NB4 (cell line): ENCODE measurements at regions not wholly inside any gene's neighbourhood (a gene's known extent, or its start where the extent isn't known, plus 50 kb on each side); places are given as distances from the start of the nearest gene placed in this dataset.

Experiments used
- CTCF ChIP-seq: IDR thresholded peaks from one replicate; pipeline ENCODE4 v1.5.1; 2012; ENCODE audit warnings: low read depth, low read length
- MAX ChIP-seq: IDR thresholded peaks from 2 replicates; pipeline ENCODE4 v1.6.1; 2011; ENCODE audit warnings: low read depth, low read length
- MYC ChIP-seq: IDR thresholded peaks from 2 replicates; pipeline ENCODE4 v1.6.1; 2011; ENCODE audit warnings: low read depth, low read length
- POLR2A ChIP-seq: IDR thresholded peaks from 2 replicates; pipeline ENCODE4 v1.6.1; 2011; ENCODE audit warnings: mild to moderate bottlenecking; ENCODE audit not compliant: insufficient read length; ENCODE audit errors: extremely low read depth

- TF ChIP-seq CTCF (no peak), POLR2A (no peak), MAX (no peak), MYC (no peak)
Measured at GRCh38 chr1:101185421-101185820, 51.4 kb upstream of the S1PR1 start.
